Amygdala (tissue), 56 donors: ENCODE measurements at regions not wholly inside any gene's neighbourhood (a gene's known extent, or its start where the extent isn't known, plus 50 kb on each side); places are given as distances from the start of the nearest gene placed in this dataset.

Experiments
- DNase-seq, 56 donors: peaks; one replicate each; lab custom pipeline; 2025; lab: John Stamatoyannopoulos, UW

- no peak for DNase-seq
These were observed 1515.2 kb downstream of the PLA2G4A start for GRCh38 chr1:188343914-188344313.

- no peak for DNase-seq
These were observed 1521.4 kb downstream of the PLA2G4A start for GRCh38 chr1:188350104-188350503.

- no peak for DNase-seq
These were observed 1526.3 kb downstream of the PLA2G4A start for GRCh38 chr1:188355082-188355481.

GRCh38 chr1:188355847-188356246, 1527.1 kb downstream of the PLA2G4A start:
- DNase-seq = no peak

- no peak for DNase-seq
These were observed 1530.6 kb downstream of the PLA2G4A start for GRCh38 chr1:188359315-188359714.

GRCh38 chr1:188363943-188364342, 1535.2 kb downstream of the PLA2G4A start:
- no peak for DNase-seq

- DNase-seq = no peak
These were observed 1536.2 kb downstream of the PLA2G4A start for GRCh38 chr1:188364927-188365449.

GRCh38 chr1:188365874-188366273, 1537.1 kb downstream of the PLA2G4A start:
- DNase-seq = no peak

GRCh38 chr1:188367661-188368060, 1538.9 kb downstream of the PLA2G4A start:
- no peak for DNase-seq

GRCh38 chr1:188371295-188371806, 1542.6 kb downstream of the PLA2G4A start:
- DNase-seq = no peak

GRCh38 chr1:188372821-188373220, 1544.1 kb downstream of the PLA2G4A start:
- no peak for DNase-seq

GRCh38 chr1:188382851-188383250, 1554.1 kb downstream of the PLA2G4A start:
- DNase-seq = no peak

- DNase-seq = no peak
These were observed 1557.4 kb downstream of the PLA2G4A start for GRCh38 chr1:188386161-188386560.

- DNase-seq = no peak
These were observed 1557.9 kb downstream of the PLA2G4A start for GRCh38 chr1:188386666-188387065.

- no peak for DNase-seq
These were observed 1565.9 kb downstream of the PLA2G4A start for GRCh38 chr1:188394677-188395076.

GRCh38 chr1:188397521-188397920, 1568.8 kb downstream of the PLA2G4A start:
- no peak for DNase-seq

- no peak for DNase-seq
These were observed 1574.2 kb downstream of the PLA2G4A start for GRCh38 chr1:188402986-188403385.

GRCh38 chr1:188406636-188407035, 1577.9 kb downstream of the PLA2G4A start:
- no peak for DNase-seq

GRCh38 chr1:188420177-188420576, 1591.4 kb downstream of the PLA2G4A start:
- DNase-seq = no peak

GRCh38 chr1:188423073-188423472, 1594.3 kb downstream of the PLA2G4A start:
- DNase-seq = no peak

GRCh38 chr1:188424176-188424575, 1595.4 kb downstream of the PLA2G4A start:
- DNase-seq = no peak

- DNase-seq = no peak
These were observed 1596.9 kb downstream of the PLA2G4A start for GRCh38 chr1:188425687-188426086.

- no peak for DNase-seq
These were observed 1597.8 kb downstream of the PLA2G4A start for GRCh38 chr1:188426561-188426960.
